IPS-NIHi7 (cell line): ENCODE measurements at regions not wholly inside any gene's neighbourhood (a gene's known extent, or its start where the extent isn't known, plus 50 kb on each side); places are given as distances from the start of the nearest gene placed in this dataset.

ENCODE experiments used
- DNase-seq: peaks from one replicate; pipeline ENCODE4 v3.0.0; 2012; ENCODE audit warnings: mixed read lengths; ENCODE audit errors: extremely low spot score

DNA sequence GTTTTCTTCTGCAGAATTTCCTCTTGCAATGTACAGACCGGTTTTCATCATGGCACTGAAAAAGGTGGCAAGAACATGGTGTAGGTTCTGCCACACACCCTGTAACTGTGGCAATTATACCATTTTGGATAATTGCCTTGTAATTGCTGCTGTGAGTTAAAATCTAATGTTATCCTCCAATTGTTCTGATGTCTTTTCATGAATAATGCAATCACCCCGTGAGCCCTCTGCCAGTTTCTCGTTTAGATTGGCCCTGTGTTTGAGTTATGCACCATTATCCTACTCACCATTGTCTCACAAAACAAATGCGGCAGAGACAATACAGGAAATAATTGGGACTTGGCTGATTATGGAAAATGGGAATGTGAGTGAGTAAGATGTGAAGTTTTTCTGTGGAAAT is 61.8 kb upstream of the MTNR1B start:
- DNase-seq = no peak

DNA sequence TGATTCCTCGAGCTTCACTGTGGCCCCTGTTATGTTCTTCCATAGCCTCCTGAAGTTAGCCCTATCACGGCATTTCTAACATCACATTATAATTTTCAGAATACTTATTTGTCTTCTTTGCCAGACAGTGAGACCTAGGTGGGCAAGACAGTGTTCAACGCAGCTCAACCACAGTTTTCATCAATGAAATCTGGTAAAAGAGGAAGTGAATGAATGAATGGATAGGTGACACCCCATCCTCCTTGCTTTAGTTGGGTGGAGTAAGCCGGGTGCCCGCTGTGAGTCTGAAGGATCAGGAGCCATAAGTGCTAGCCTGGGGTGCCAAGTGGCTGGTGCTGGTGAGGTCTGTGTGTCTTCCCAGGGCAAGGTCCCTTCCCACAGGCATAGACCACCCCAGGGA is 60.2 kb upstream of the MTNR1B start:
- no peak for DNase-seq

DNA sequence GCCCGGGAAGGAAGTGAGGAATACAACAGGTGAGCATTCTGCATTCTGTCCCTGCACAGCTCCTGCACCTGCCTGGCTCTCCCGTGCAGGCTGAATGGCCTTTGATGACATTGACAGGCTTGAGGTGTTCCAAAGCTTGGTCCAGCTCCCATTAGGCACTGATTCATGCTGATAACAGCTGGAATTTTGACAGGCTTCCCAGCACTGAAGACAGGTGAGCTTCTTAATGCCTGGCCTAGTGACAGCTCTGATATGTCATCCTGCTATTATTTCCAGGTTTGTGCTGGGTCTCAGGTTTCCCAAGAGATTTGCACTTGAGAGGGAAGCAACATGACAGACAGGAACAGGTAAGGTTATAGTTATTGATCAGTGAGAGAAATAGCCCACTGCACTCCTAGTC is 58.0 kb upstream of the MTNR1B start:
- no peak for DNase-seq

DNA sequence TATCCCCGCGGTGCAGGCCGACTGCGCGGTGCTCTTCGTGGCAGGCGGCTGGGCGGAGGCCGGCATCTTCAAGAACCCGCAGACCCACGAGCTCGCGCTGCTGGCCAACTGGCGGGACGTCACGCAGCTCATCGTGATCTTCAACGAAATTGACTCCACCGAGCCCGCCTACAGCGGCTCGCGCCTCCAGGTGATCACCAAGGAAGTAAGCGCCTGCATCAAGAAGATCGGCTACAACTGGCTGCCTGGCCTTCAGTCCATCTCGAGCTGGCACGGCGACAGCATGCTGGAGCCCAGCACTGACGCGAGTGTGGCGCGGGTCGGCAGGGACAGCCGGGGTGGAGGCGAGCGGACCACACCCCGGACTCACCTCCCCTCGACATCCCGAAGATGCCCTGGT is 53.9 kb upstream of the MTNR1B start:
- no peak for DNase-seq

DNA sequence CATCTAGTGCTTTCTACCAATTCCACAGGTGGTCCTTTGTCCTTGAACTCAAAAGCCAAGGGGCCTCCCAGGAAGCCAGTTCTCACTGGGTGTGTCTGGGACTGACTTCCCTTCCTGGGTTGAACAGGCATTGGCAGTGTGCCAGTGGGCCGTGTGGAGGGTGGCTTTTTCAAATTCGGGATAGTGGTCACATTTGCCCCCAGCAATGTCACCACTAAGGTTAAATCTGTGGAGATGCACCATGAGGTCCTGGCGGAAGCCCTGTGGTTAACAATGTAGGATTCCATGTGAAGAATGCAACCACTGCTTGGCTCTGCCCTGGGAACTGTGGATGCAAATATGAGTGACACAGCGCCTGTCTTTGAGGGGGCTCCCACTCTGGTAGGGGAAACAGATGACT is 53.2 kb upstream of the MTNR1B start:
- no peak for DNase-seq

DNA sequence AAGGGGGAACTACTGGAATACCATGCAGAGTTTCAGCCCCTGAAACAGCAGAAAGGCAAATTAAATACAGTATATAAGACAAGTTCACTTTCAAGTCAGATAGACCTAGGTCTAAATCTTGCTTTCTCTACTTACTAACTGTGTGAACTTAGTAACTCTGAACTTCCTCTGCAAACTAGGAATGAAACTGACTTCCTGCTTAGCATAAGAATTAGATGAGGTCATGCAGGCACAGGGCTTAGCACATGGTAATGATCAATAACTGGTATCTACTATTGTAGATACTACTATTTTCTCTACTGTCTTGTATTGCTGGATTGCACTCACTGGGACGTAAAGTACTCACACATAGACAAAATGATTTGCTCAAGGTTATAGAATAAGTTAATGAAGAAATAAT is 51.5 kb upstream of the MTNR1B start:
- no peak for DNase-seq

DNA sequence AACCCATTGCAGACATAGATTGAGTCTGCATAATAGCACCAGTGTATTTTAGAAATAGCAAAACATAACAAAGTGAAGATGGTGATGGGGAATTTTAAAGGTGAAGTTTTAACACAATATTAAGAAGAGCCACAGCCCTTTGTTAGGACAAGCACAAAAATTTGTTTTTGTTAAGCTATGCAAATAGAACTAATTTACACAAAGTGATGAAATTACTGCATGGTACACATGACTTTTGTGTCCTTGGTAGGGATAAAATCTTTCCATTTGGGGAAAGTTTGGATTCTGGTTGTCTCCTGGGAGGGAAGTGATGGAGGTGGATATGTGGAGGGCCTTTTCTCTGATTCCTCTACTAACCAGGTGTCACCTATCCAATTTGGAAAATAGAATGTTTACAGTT is 50.4 kb upstream of the MTNR1B start:
- no peak for DNase-seq
